H1 (cell line): ENCODE measurements at regions not wholly inside any gene's neighbourhood (a gene's known extent, or its start where the extent isn't known, plus 50 kb on each side); places are given as distances from the start of the nearest gene placed in this dataset.

Experiments used
- CTCF ChIA-PET: fragments of 300-600 bp; sonication (Branson Sonifier 250); formaldehyde crosslinking; loops from one replicate; lab custom pipeline; 2021; ENCODE audit not compliant: partially characterized antibody; lab: Charles Lee
- POLR2A ChIA-PET: fragments of 300-600 bp; sonication (Branson Sonifier 250); formaldehyde crosslinking; loops from one replicate; lab custom pipeline; 2021; ENCODE audit warnings: inconsistent platforms; ENCODE audit not compliant: partially characterized antibody; lab: Charles Lee
- DNase-seq, 2 experiments: peaks; one replicate each; pipeline versions ENCODE4 v3.0.0 to v3.0.0-alpha.2; 2010 to 2022; ENCODE audit warnings: low spot score in 2 of 2, low read depth in 1 of 2, mixed read lengths in 1 of 2
- FAIRE-seq: peaks from 2 replicates; lab custom pipeline; 2011; peaks lifted over from hg19 to GRCh38; lab: Jason Lieb, UNC
- H2AFZ ChIP-seq: 2 replicates; pipeline ENCODE4 v1.8.1; 2012; ENCODE audit warnings: low read length, inconsistent platforms
- H2AK5ac ChIP-seq: 2 replicates; pipeline ENCODE4 v1.6.1; 2013; ENCODE audit warnings: low read depth, low read length
- H2BK120ac ChIP-seq: replicated peaks from 2 replicates; pipeline ENCODE3; 2013; ENCODE audit warnings: low read depth, low read length, inconsistent platforms
- H2BK12ac ChIP-seq: 2 replicates; pipeline ENCODE4 v1.6.1; 2013; ENCODE audit warnings: low read depth, low read length
- H2BK15ac ChIP-seq: 2 replicates; pipeline ENCODE4 v1.6.1; 2013; ENCODE audit warnings: low read length
- H2BK20ac ChIP-seq: 2 replicates; pipeline ENCODE4 v1.6.1; 2013; ENCODE audit warnings: low read length
- H2BK5ac ChIP-seq: 2 replicates; pipeline ENCODE4 v1.6.1; 2013; ENCODE audit warnings: low read depth, low read length
- H3K14ac ChIP-seq: 2 replicates; pipeline ENCODE4 v1.6.1; 2013; ENCODE audit warnings: inconsistent platforms; ENCODE audit not compliant: insufficient read length
- H3K18ac ChIP-seq: 2 replicates; pipeline ENCODE4 v1.6.1; 2013; ENCODE audit warnings: low read length; ENCODE audit errors: extremely low read depth
- H3K23ac ChIP-seq: 2 replicates; pipeline ENCODE4 v1.6.1; 2013; ENCODE audit warnings: inconsistent platforms; ENCODE audit not compliant: insufficient read length
- H3K23me2 ChIP-seq: 2 replicates; pipeline ENCODE4 v1.6.1; 2013; ENCODE audit warnings: low read depth, low read length
- H3K27ac ChIP-seq: 2 replicates; pipeline ENCODE4 v1.6.1; 2011; ENCODE audit warnings: low read depth, low read length, inconsistent platforms
- H3K27me3 ChIP-seq, 4 experiments: replicated peaks in 1 of 4; 1 replicate in 1 of 4; 2 replicates in 3 of 4; pipeline versions ENCODE4 v1.6.1 to v1.8.1; 2011 to 2013; ENCODE audit warnings: low read length in 3 of 4, mild to moderate bottlenecking in 3 of 4, inconsistent platforms in 2 of 4, mixed read lengths in 2 of 4, moderate library complexity in 1 of 4; ENCODE audit not compliant: control insufficient read depth in 3 of 4, insufficient read depth in 3 of 4; ENCODE audit errors: extremely low read depth in 1 of 4
- H3K36me3 ChIP-seq, 4 experiments: 2 replicates each; pipeline versions ENCODE4 v1.6.1 to v1.8.1; 2011 to 2013; ENCODE audit warnings: mild to moderate bottlenecking in 4 of 4, low read length in 3 of 4, moderate library complexity in 2 of 4, control low read depth in 1 of 4, inconsistent platforms in 1 of 4; ENCODE audit not compliant: insufficient read depth in 4 of 4, control insufficient read depth in 2 of 4
- H3K4ac ChIP-seq: replicated peaks from 2 replicates; pipeline ENCODE3; 2013; ENCODE audit warnings: low read length, low read depth, mixed read lengths, inconsistent platforms; ENCODE audit not compliant: insufficient read length
- H3K4me1 ChIP-seq, 4 experiments: replicated peaks in 1 of 4; 1 replicate in 1 of 4; 2 replicates in 3 of 4; pipeline versions ENCODE4 v1.6.1 to v1.8.1; 2011 to 2013; ENCODE audit warnings: low read length in 3 of 4, inconsistent platforms in 2 of 4, mixed read lengths in 1 of 4; ENCODE audit not compliant: insufficient read depth in 4 of 4, control insufficient read depth in 3 of 4
- H3K4me2 ChIP-seq, 2 experiments: 2 replicates each; pipeline versions ENCODE4 v1.6.1 to v1.8.1; 2011 to 2013; ENCODE audit warnings: low read depth in 2 of 2, low read length in 2 of 2, control low read depth in 1 of 2, inconsistent platforms in 1 of 2, mild to moderate bottlenecking in 1 of 2; ENCODE audit not compliant: insufficient read depth in 1 of 2
- H3K4me3 ChIP-seq, 4 experiments: fragments of 200-600, 300-600 bp in 1 of 4; sonication (generic), shearing (Covaris generic), sonication (Bioruptor Twin) in 1 of 4; 2 replicates each; pipeline versions ENCODE4 v1.5.1 to v1.8.1; 2011 to 2016; ENCODE audit warnings: low read length in 4 of 4, low read depth in 3 of 4, control low read depth in 2 of 4, inconsistent platforms in 2 of 4, mild to moderate bottlenecking in 2 of 4, mixed read lengths in 1 of 4, moderate library complexity in 1 of 4; ENCODE audit not compliant: insufficient read depth in 2 of 4; ENCODE audit errors: extremely low read depth in 1 of 4
- H3K56ac ChIP-seq: replicated peaks from 2 replicates; pipeline ENCODE3; 2013; ENCODE audit warnings: low read depth, mild to moderate bottlenecking, mixed read lengths, low read length, inconsistent platforms; ENCODE audit not compliant: insufficient read length
- H3K79me1 ChIP-seq: 2 replicates; pipeline ENCODE4 v1.6.1; 2013; ENCODE audit warnings: low read depth, low read length, control low read depth
- H3K79me2 ChIP-seq, 2 experiments: 2 replicates each; pipeline versions ENCODE4 v1.6.1 to v1.8.1; 2012 to 2013; ENCODE audit warnings: low read length in 2 of 2, mild to moderate bottlenecking in 2 of 2, inconsistent platforms in 1 of 2; ENCODE audit not compliant: insufficient read depth in 2 of 2, control insufficient read depth in 1 of 2
- H3K9ac ChIP-seq, 4 experiments: replicated peaks in 1 of 4; 1 replicate in 1 of 4; 2 replicates in 3 of 4; pipeline versions ENCODE4 v1.6.1 to v1.8.1; 2011 to 2013; ENCODE audit warnings: low read depth in 3 of 4, low read length in 3 of 4, control low read depth in 2 of 4, mild to moderate bottlenecking in 2 of 4, moderate library complexity in 2 of 4, inconsistent platforms in 1 of 4; ENCODE audit errors: extremely low read depth in 1 of 4
- H3K9me3 ChIP-seq, 2 experiments: 2 replicates each; pipeline versions ENCODE4 v1.6.1 to v1.8.1; 2012 to 2013; ENCODE audit warnings: mild to moderate bottlenecking in 2 of 2, moderate library complexity in 2 of 2, control low read depth in 1 of 2, inconsistent platforms in 1 of 2, low read depth in 1 of 2, low read length in 1 of 2, mixed read lengths in 1 of 2; ENCODE audit not compliant: insufficient read depth in 2 of 2
- H4K20me1 ChIP-seq, 2 experiments: replicated peaks in 1 of 2; 2 replicates each; pipeline versions ENCODE3 to v1.8.1; 2011 to 2013; ENCODE audit warnings: inconsistent platforms in 2 of 2, low read length in 2 of 2, mild to moderate bottlenecking in 1 of 2; ENCODE audit not compliant: insufficient read depth in 2 of 2, control insufficient read depth in 1 of 2
- H4K5ac ChIP-seq: 2 replicates; pipeline ENCODE4 v1.6.1; 2013; ENCODE audit warnings: low read length, low read depth, mixed read lengths, inconsistent platforms; ENCODE audit not compliant: insufficient read length
- H4K8ac ChIP-seq: 2 replicates; pipeline ENCODE4 v1.8.0; 2013; ENCODE audit warnings: mild to moderate bottlenecking, moderate library complexity, low read length, inconsistent platforms; ENCODE audit not compliant: insufficient read depth; ENCODE audit errors: extremely low read depth
- H4K91ac ChIP-seq: replicated peaks from 2 replicates; pipeline ENCODE3; 2013; ENCODE audit warnings: low read length, mixed read lengths, inconsistent platforms; ENCODE audit not compliant: insufficient read length
- CHD1 ChIP-seq: IDR thresholded peaks from 2 replicates; pipeline ENCODE4 v1.6.1; 2012; ENCODE audit warnings: low read depth, low read length, improper control_type of control experiment
- EP300 ChIP-seq, 2 experiments: IDR thresholded peaks; 1 replicate in 1 of 2; 2 replicates in 1 of 2; pipeline ENCODE4 v1.6.1; 2011 to 2012; ENCODE audit warnings: low read depth in 2 of 2, low read length in 2 of 2, mild to moderate bottlenecking in 2 of 2, borderline replicate concordance in 1 of 2, inconsistent platforms in 1 of 2, moderate library complexity in 1 of 2
- GABPA ChIP-seq: IDR thresholded peaks from 2 replicates; pipeline ENCODE4 v1.6.1; 2011; ENCODE audit warnings: mild to moderate bottlenecking, low read length, moderate library complexity, borderline replicate concordance; ENCODE audit not compliant: insufficient read depth
- KDM4A ChIP-seq: IDR thresholded peaks from one replicate; pipeline ENCODE4 v1.7.1; 2012; ENCODE audit warnings: low read depth, mild to moderate bottlenecking, moderate library complexity, low read length, inconsistent platforms; ENCODE audit not compliant: severe bottlenecking
- PHF8 ChIP-seq: fragments of 200-600 bp; sonication (generic); conservative IDR thresholded peaks from 2 replicates; pipeline ENCODE4 v1.7.1; 2012; ENCODE audit warnings: low read depth, mild to moderate bottlenecking, inconsistent platforms, low read length, moderate library complexity
- RBBP5 ChIP-seq: IDR thresholded peaks from 2 replicates; pipeline ENCODE4 v1.7.1; 2012; ENCODE audit warnings: low read depth, mild to moderate bottlenecking, inconsistent platforms, low read length, moderate library complexity, borderline replicate concordance
- RFX5 ChIP-seq: IDR thresholded peaks from 2 replicates; pipeline ENCODE4 v1.6.1; 2011; ENCODE audit warnings: low read depth, low read length, improper control_type of control experiment, borderline replicate concordance
- RNF2 ChIP-seq: fragments of 200-900, 300-1000 bp; sonication (generic); IDR thresholded peaks from 2 replicates; pipeline ENCODE4 v1.7.1; 2016; ENCODE audit warnings: borderline replicate concordance, low read depth, mild to moderate bottlenecking, antibody characterized with exemption, low read length; ENCODE audit not compliant: poor library complexity, severe bottlenecking; ENCODE audit errors: missing control alignments
- SIX5 ChIP-seq: IDR thresholded peaks from 2 replicates; pipeline ENCODE4 v1.6.1; 2011; ENCODE audit warnings: mild to moderate bottlenecking, low read depth, low read length
- TAF7 ChIP-seq: optimal IDR thresholded peaks from 2 replicates; pipeline ENCODE3; 2011; ENCODE audit warnings: low read depth, mild to moderate bottlenecking, inconsistent platforms, low read length, moderate library complexity, borderline replicate concordance
- YY1 ChIP-seq: IDR thresholded peaks from 2 replicates; pipeline ENCODE4 v1.6.1; 2011; ENCODE audit warnings: low read depth, mild to moderate bottlenecking, low read length
- WGBS, 2 experiments: shearing (Covaris generic) in 1 of 2; methylation state at CpG; one replicate each; pipeline versions ENCODE4 v1.1.6 to v1.1.7; 2013 to 2015; ENCODE audit warnings: low lambda C conversion rate in 2 of 2, mixed read lengths in 2 of 2, inconsistent platforms in 1 of 2, low coverage in 1 of 2, missing lambda C conversion rate in 1 of 2; ENCODE audit not compliant: insufficient replicate concordance in 2 of 2, insufficient coverage in 1 of 2, insufficient read length in 1 of 2; ENCODE audit errors: extremely low coverage in 1 of 2, missing lambda C conversion rate in 1 of 2; 5-methylcytosine and 5-hydroxymethylcytosine counted together
- TF ChIP-seq, protein P1 (sequence below): IDR thresholded peaks from 2 replicates; pipeline ENCODE4 v1.6.1; 2012; ENCODE audit warnings: low read length, inconsistent platforms

DNA sequence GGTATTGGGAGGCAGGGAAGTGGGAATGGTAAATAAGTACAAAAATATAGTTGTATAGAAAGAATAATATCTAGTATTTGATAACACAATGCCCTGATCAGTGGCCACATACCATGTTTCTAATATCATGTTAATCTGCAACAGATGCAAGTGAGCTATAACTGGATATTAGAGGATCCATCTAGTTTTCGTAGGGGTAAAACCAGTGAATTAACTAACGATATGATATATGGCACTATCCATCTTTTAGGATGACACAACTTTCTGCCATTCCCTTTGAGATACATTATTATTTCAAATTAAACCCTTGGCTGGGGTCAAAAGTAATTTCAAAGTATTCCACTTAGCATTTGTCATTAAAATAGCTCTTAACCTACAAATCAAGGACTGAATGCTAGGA is 1686.2 kb downstream of the SLITRK1 start:
- H2BK120ac ChIP-seq: no peak overlapping the region
- no peak overlapping the region for H2BK15ac ChIP-seq
- no peak overlapping the region for H2BK5ac ChIP-seq
- no peaks in the 10 kb centered on the region for H3K36me3 ChIP-seq
- no peak for DNase-seq
- no peaks in the 10 kb centered on the region for H3K23me2 ChIP-seq
- WGBS, 2 experiments: 96% methylated on average over 2 of the region's 2 CpGs; no CpG with 5 or more reads in 1 of the 2 experiments
- no peak overlapping the region for H3K23ac ChIP-seq
- FAIRE-seq: no peak
- no peak overlapping the region for H3K56ac ChIP-seq
- no peak overlapping the region for H3K27ac ChIP-seq
- no peak overlapping the region for H2AK5ac ChIP-seq
- no peak overlapping the region for H3K18ac ChIP-seq
- no peaks in the 10 kb centered on the region for H3K79me1 ChIP-seq
- H3K9me3 ChIP-seq: no peaks in the 10 kb centered on the region
- ChIA-PET POLR2A (interaction anchor here (0.6 kb wide), 1 partner anchor 14 kb away, joined by 3 read pairs; no protein-coding TSS in a partner anchor), CTCF (no interaction called here)
- no peak overlapping the region for H4K5ac ChIP-seq
- no peaks in the 10 kb centered on the region for H4K20me1 ChIP-seq
- no peaks in the 10 kb centered on the region for H3K4me1 ChIP-seq
- no peak overlapping the region for H2BK12ac ChIP-seq
- H3K14ac ChIP-seq: no peak overlapping the region
- no peak overlapping the region for H3K4ac ChIP-seq
- H2AFZ ChIP-seq: no peak overlapping the region
- H4K91ac ChIP-seq: no peak overlapping the region
- H3K4me3 ChIP-seq: no peak overlapping the region
- no peak overlapping the region for H4K8ac ChIP-seq
- no peak overlapping the region for H3K9ac ChIP-seq
- no peak overlapping the region for H2BK20ac ChIP-seq
- no peaks in the 10 kb centered on the region for H3K27me3 ChIP-seq
- no peaks in the 10 kb centered on the region for H3K79me2 ChIP-seq
- no peak overlapping the region for H3K4me2 ChIP-seq
- TF ChIP-seq CHD1 (no peak), SIX5 (no peak), RFX5 (no peak), TAF7 (no peak), GABPA (no peak), PHF8 (no peak), KDM4A (no peak), YY1 (no peak), RNF2 (no peak), EP300 (IDR thresholded peaks at IDR 0.05; ENCODE audit: borderline replicate concordance in 1 of 2, low read depth in 2 of 2, low read length in 2 of 2) (no peak), RBBP5 (no peak)
- TF ChIP-seq, protein P1, sequence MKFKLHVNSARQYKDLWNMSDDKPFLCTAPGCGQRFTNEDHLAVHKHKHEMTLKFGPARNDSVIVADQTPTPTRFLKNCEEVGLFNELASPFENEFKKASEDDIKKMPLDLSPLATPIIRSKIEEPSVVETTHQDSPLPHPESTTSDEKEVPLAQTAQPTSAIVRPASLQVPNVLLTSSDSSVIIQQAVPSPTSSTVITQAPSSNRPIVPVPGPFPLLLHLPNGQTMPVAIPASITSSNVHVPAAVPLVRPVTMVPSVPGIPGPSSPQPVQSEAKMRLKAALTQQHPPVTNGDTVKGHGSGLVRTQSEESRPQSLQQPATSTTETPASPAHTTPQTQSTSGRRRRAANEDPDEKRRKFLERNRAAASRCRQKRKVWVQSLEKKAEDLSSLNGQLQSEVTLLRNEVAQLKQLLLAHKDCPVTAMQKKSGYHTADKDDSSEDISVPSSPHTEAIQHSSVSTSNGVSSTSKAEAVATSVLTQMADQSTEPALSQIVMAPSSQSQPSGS: no peak
